ENCODE measurements at regions not wholly inside any gene's neighbourhood (a gene's known extent, or its start where the extent isn't known, plus 50 kb on each side); places are given as distances from the start of the nearest gene placed in this dataset.

- H3K4me1 ChIP-seq (ENCODE audit: control insufficient read depth, insufficient read depth, low read length, poor library complexity, severe bottlenecking) = no peaks in the 10 kb centered on the region
- no peaks in the 10 kb centered on the region for H3K36me3 ChIP-seq (ENCODE audit: control insufficient read depth, insufficient read depth, low read length)
- no peak overlapping the region for H3K27ac ChIP-seq (ENCODE audit: low read depth, low read length, severe bottlenecking)
- 60 to 93% methylated on average over 1 to 2 of the region's 6 CpGs for WGBS, 2 experiments (ENCODE audit: insufficient coverage in 2 of 2)
- H3K4me3 ChIP-seq (ENCODE audit: extremely low read depth, insufficient read depth, low read length, poor library complexity, severe bottlenecking) = no peak overlapping the region
- no peaks in the 10 kb centered on the region for H3K9me3 ChIP-seq (ENCODE audit: control insufficient read depth, low read length)
Measured at GRCh38 chr1:195026792-195027191, 1581.4 kb downstream of the KCNT2 start.

GRCh38 chr1:195019385-195019784, 1588.9 kb downstream of the KCNT2 start:
- Histone ChIP-seq H3K27ac (ENCODE audit: low read depth, low read length, severe bottlenecking) (no peak overlapping the region), H3K4me3 (ENCODE audit: extremely low read depth, insufficient read depth, low read length, poor library complexity, severe bottlenecking) (no peak overlapping the region), H3K9me3 (ENCODE audit: control insufficient read depth, low read length) (no peaks in the 10 kb centered on the region), H3K36me3 (ENCODE audit: control insufficient read depth, insufficient read depth, low read length) (no peaks in the 10 kb centered on the region), H3K4me1 (ENCODE audit: control insufficient read depth, insufficient read depth, low read length, poor library complexity, severe bottlenecking) (no peaks in the 10 kb centered on the region)
- 83% methylated on average over 1 of the region's 1 CpG; no CpG with 5 or more reads in 1 of the 2 experiments for WGBS, 2 experiments (ENCODE audit: insufficient coverage in 2 of 2)

GRCh38 chr1:195012995-195013394, 1595.2 kb downstream of the KCNT2 start:
- H3K9me3 ChIP-seq (ENCODE audit: control insufficient read depth, low read length) = no peaks in the 10 kb centered on the region
- no peak overlapping the region for H3K4me3 ChIP-seq (ENCODE audit: extremely low read depth, insufficient read depth, low read length, poor library complexity, severe bottlenecking)
- H3K4me1 ChIP-seq (ENCODE audit: control insufficient read depth, insufficient read depth, low read length, poor library complexity, severe bottlenecking) = no peaks in the 10 kb centered on the region
- 81 to 82% methylated on average over 3 to 4 of the region's 5 CpGs for WGBS, 2 experiments (ENCODE audit: insufficient coverage in 2 of 2)
- no peaks in the 10 kb centered on the region for H3K36me3 ChIP-seq (ENCODE audit: control insufficient read depth, insufficient read depth, low read length)
- H3K27ac ChIP-seq (ENCODE audit: low read depth, low read length, severe bottlenecking) = no peak overlapping the region

- no peak overlapping the region for H3K4me3 ChIP-seq (ENCODE audit: extremely low read depth, insufficient read depth, low read length, poor library complexity, severe bottlenecking)
- no peaks in the 10 kb centered on the region for H3K36me3 ChIP-seq (ENCODE audit: control insufficient read depth, insufficient read depth, low read length)
- H3K4me1 ChIP-seq (ENCODE audit: control insufficient read depth, insufficient read depth, low read length, poor library complexity, severe bottlenecking) = no peaks in the 10 kb centered on the region
- no peaks in the 10 kb centered on the region for H3K9me3 ChIP-seq (ENCODE audit: control insufficient read depth, low read length)
- 77 to 100% methylated on average over 1 to 2 of the region's 3 CpGs for WGBS, 2 experiments (ENCODE audit: insufficient coverage in 2 of 2)
- no peak overlapping the region for H3K27ac ChIP-seq (ENCODE audit: low read depth, low read length, severe bottlenecking)
Measured at GRCh38 chr1:195005338-195005737, 1602.9 kb downstream of the KCNT2 start.

DNA sequence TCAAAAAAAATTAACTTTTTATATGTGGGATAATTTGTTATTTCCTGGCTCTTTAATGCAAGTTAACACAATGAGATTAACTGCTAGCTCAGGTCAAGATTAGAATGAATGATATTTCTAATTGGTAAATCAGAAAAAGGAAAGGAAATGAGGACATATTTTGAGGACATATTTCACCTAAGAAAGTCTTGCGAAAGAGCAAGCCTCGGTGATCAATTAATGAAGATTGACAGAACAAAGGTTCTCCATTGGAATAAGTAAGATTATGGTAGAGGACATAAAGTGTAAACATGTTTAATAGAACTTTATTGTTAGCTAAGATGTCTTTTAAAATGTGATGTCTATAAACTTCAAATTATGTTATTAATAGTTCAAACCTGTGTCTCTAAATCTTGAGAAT, 1617.8 kb downstream of the KCNT2 start:
- H3K27ac ChIP-seq (ENCODE audit: low read depth, low read length, severe bottlenecking) = no peak overlapping the region

DNA sequence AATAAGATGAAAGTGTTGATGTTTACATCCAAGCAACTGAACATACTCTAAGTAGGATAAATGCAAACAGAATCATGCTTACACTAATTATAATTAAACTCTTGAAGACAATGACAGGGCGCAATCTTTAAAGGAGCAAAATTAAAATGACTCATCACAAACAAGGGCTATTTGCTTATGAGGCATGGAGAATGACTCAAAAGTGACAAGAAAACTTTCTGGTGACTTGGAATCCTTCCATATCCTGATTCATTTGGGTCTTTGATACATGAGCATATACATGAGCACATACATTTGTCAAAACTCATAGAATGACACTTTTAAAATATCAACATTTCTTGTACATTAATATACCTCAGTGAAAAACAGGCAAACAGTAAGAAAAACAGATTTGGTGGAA, 1632.3 kb downstream of the KCNT2 start:
- no peaks in the 10 kb centered on the region for H3K9me3 ChIP-seq (ENCODE audit: control insufficient read depth, low read length)
- no peaks in the 10 kb centered on the region for H3K4me1 ChIP-seq (ENCODE audit: control insufficient read depth, insufficient read depth, low read length, poor library complexity, severe bottlenecking)
- H3K27ac ChIP-seq (ENCODE audit: low read depth, low read length, severe bottlenecking) = no peak overlapping the region
- no CpG with 5 or more reads among the region's 1 CpG for WGBS, 2 experiments (ENCODE audit: insufficient coverage in 2 of 2)
- H3K36me3 ChIP-seq (ENCODE audit: control insufficient read depth, insufficient read depth, low read length) = no peaks in the 10 kb centered on the region
- H3K4me3 ChIP-seq (ENCODE audit: extremely low read depth, insufficient read depth, low read length, poor library complexity, severe bottlenecking) = no peak overlapping the region

More for the DNA sequence above, 1617.8 kb downstream of the KCNT2 start:
- Histone ChIP-seq H3K4me3 (ENCODE audit: extremely low read depth, insufficient read depth, low read length, poor library complexity, severe bottlenecking) (no peak overlapping the region), H3K36me3 (ENCODE audit: control insufficient read depth, insufficient read depth, low read length) (no peaks in the 10 kb centered on the region), H3K4me1 (ENCODE audit: control insufficient read depth, insufficient read depth, low read length, poor library complexity, severe bottlenecking) (no peaks in the 10 kb centered on the region), H3K9me3 (ENCODE audit: control insufficient read depth, low read length) (no peaks in the 10 kb centered on the region)
- 89 to 100% methylated on average over 2 of the region's 2 CpGs for WGBS, 2 experiments (ENCODE audit: insufficient coverage in 2 of 2)

DNA sequence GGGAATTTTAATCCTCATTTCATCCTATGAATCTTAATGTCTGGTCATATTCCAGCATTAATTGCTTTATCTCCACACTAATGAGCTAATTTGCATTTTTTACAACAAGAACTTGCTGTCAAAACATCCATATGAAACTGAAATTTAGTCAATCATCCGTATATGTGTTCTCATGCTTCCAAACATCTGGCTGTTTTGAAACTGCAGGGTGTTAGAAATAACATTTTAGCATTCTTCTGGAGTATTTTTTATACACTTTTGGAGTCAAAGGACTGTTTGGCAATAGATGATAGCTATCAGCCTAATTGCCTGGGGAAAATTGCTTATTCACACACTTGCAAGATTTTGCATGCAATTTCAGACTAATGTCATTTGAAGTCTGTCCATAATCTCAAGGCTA, 1639.3 kb downstream of the KCNT2 start:
- no peaks in the 10 kb centered on the region for H3K4me1 ChIP-seq (ENCODE audit: control insufficient read depth, insufficient read depth, low read length, poor library complexity, severe bottlenecking)
- no peaks in the 10 kb centered on the region for H3K36me3 ChIP-seq (ENCODE audit: control insufficient read depth, insufficient read depth, low read length)
- no peak overlapping the region for H3K27ac ChIP-seq (ENCODE audit: low read depth, low read length, severe bottlenecking)
- H3K9me3 ChIP-seq (ENCODE audit: control insufficient read depth, low read length) = no peaks in the 10 kb centered on the region
- WGBS, 2 experiments (ENCODE audit: insufficient coverage in 2 of 2) = 80 to 83% methylated on average over 1 of the region's 1 CpG
- no peak overlapping the region for H3K4me3 ChIP-seq (ENCODE audit: extremely low read depth, insufficient read depth, low read length, poor library complexity, severe bottlenecking)

DNA sequence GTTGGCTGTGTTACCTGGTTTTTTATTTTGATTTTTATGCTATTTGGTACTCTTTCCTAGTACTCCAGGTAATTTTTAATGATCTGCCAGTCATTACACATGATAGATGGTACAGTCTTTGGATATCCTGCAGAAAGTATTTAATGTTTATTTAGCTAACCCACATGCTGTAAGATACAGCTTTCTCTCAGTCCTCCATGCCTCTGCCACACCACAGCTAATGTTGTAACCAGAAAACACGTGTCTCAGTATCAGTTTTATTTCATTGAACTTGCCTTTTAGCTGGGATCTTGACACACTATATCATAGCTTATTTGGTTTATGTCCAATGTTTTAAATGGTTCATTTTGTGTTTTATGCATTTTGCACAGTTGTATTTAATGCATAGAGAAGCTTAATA, 1648.4 kb downstream of the KCNT2 start:
- Histone ChIP-seq H3K27ac (ENCODE audit: low read depth, low read length, severe bottlenecking) (no peak overlapping the region), H3K9me3 (ENCODE audit: control insufficient read depth, low read length) (no peaks in the 10 kb centered on the region), H3K4me1 (ENCODE audit: control insufficient read depth, insufficient read depth, low read length, poor library complexity, severe bottlenecking) (no peaks in the 10 kb centered on the region), H3K36me3 (ENCODE audit: control insufficient read depth, insufficient read depth, low read length) (no peaks in the 10 kb centered on the region), H3K4me3 (ENCODE audit: extremely low read depth, insufficient read depth, low read length, poor library complexity, severe bottlenecking) (no peak overlapping the region)
- no CpG with 5 or more reads among the region's 1 CpG for WGBS, 2 experiments (ENCODE audit: insufficient coverage in 2 of 2)

DNA sequence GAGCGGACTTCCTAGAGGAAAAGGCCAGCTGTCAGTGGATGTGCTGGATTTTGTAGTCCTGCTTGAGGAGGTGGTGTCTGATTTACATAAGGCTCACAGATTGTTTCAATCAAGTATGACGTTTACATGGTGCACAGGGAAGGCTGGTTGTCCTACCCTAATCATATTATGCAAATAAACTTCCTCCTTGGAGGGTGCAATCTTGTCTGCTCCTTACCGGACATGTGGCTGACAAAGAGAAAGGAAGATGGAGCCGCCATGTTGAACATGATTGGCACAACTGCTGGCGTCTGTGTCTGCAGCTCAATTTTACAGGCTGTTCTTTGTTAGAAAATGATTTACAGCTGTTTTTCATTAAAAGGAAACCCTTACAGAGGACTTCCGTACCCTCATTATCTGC, 1656.1 kb downstream of the KCNT2 start:
- Histone ChIP-seq H3K4me3 (ENCODE audit: extremely low read depth, insufficient read depth, low read length, poor library complexity, severe bottlenecking) (no peak overlapping the region), H3K9me3 (ENCODE audit: control insufficient read depth, low read length) (no peaks in the 10 kb centered on the region), H3K27ac (ENCODE audit: low read depth, low read length, severe bottlenecking) (no peak overlapping the region), H3K4me1 (ENCODE audit: control insufficient read depth, insufficient read depth, low read length, poor library complexity, severe bottlenecking) (no peaks in the 10 kb centered on the region), H3K36me3 (ENCODE audit: control insufficient read depth, insufficient read depth, low read length) (no peaks in the 10 kb centered on the region)
- WGBS, 2 experiments (ENCODE audit: insufficient coverage in 2 of 2) = 90 to 96% methylated on average over 3 to 4 of the region's 6 CpGs

GRCh38 chr1:194950584-194950983, 1657.7 kb downstream of the KCNT2 start:
- no peak overlapping the region for H3K27ac ChIP-seq (ENCODE audit: low read depth, low read length, severe bottlenecking)
- no peak overlapping the region for H3K4me3 ChIP-seq (ENCODE audit: extremely low read depth, insufficient read depth, low read length, poor library complexity, severe bottlenecking)
- no peaks in the 10 kb centered on the region for H3K4me1 ChIP-seq (ENCODE audit: control insufficient read depth, insufficient read depth, low read length, poor library complexity, severe bottlenecking)
- no peaks in the 10 kb centered on the region for H3K36me3 ChIP-seq (ENCODE audit: control insufficient read depth, insufficient read depth, low read length)
- H3K9me3 ChIP-seq (ENCODE audit: control insufficient read depth, low read length) = no peaks in the 10 kb centered on the region
- 100% methylated on average over 1 of the region's 1 CpG; no CpG with 5 or more reads in 1 of the 2 experiments for WGBS, 2 experiments (ENCODE audit: insufficient coverage in 2 of 2)

GRCh38 chr1:194940336-194941030, 1667.8 kb downstream of the KCNT2 start:
- no CpG with 5 or more reads among the region's 2 CpGs for WGBS, 2 experiments (ENCODE audit: insufficient coverage in 2 of 2)
- no peaks in the 10 kb centered on the region for H3K9me3 ChIP-seq (ENCODE audit: control insufficient read depth, low read length)
- no peak overlapping the region for H3K4me3 ChIP-seq (ENCODE audit: extremely low read depth, insufficient read depth, low read length, poor library complexity, severe bottlenecking)
- no peaks in the 10 kb centered on the region for H3K4me1 ChIP-seq (ENCODE audit: control insufficient read depth, insufficient read depth, low read length, poor library complexity, severe bottlenecking)
- H3K27ac ChIP-seq (ENCODE audit: low read depth, low read length, severe bottlenecking) = no peak overlapping the region
- no peaks in the 10 kb centered on the region for H3K36me3 ChIP-seq (ENCODE audit: control insufficient read depth, insufficient read depth, low read length)
